ENCODE measurements at regions not wholly inside any gene's neighbourhood (a gene's known extent, or its start where the extent isn't known, plus 50 kb on each side); places are given as distances from the start of the nearest gene placed in this dataset.

DNA sequence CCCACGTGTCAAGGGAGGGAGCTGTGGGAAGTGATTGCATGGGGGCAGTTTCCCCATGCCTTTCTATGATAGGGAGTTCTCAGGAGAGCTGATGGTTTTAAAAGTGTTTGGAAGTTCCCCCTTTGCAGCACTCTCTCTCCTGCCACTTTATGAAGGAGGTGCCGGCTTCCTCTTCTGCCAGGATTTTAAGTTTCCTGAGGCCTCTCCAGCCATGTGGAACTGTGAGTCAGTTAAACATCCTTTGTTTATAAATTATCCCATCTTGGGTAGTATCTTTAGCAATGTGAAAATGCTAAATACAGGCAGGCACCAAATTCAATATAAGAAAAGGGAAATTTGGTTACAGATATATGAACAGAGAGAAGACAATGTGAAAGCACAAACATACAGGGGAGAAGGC is 96.4 kb upstream of the EPHA7 start:
- Histone ChIP-seq H3K4me2 (no peak overlapping the region), H3K9me3 (ENCODE audit: low read depth) (no peaks in the 10 kb centered on the region), H4K20me1 (ENCODE audit: insufficient read depth, poor library complexity, severe bottlenecking) (no peaks in the 10 kb centered on the region), H3K4me1 (ENCODE audit: insufficient read depth) (no peaks in the 10 kb centered on the region), H3K9me2 (replicated peaks; ENCODE audit: insufficient read depth) (no peaks in the 10 kb centered on the region), H2AFZ (no peak overlapping the region), H3K27ac (no peak overlapping the region), H3K27me3 (no peaks in the 10 kb centered on the region), H3K79me2 (no peaks in the 10 kb centered on the region), H3K36me3 (replicated peaks; ENCODE audit: insufficient read depth, low read depth) (no peaks in the 10 kb centered on the region), H3K4me3 (no peak overlapping the region)
- no peak for DNase-seq (ENCODE audit: low spot score)
- TF ChIP-seq EZH2phosphoT487 (IDR thresholded peaks at IDR 0.05; ENCODE audit: low read depth, severe bottlenecking, unreplicated experiment) (no peak), CTCF (IDR thresholded peaks at IDR 0.05; ENCODE audit: poor library complexity) (no peak), EZH2 (IDR thresholded peaks at IDR 0.05; ENCODE audit: borderline replicate concordance) (no peak)
- 61% methylated on average over 2 of the region's 2 CpGs for WGBS (ENCODE audit: low lambda C conversion rate, missing lambda C conversion rate)

- Histone ChIP-seq H2AFZ (no peak overlapping the region), H3K9me3 (ENCODE audit: low read depth) (no peaks in the 10 kb centered on the region), H3K79me2 (no peaks in the 10 kb centered on the region), H3K4me1 (ENCODE audit: insufficient read depth) (no peaks in the 10 kb centered on the region), H3K9me2 (replicated peaks; ENCODE audit: insufficient read depth) (no peaks in the 10 kb centered on the region), H3K4me2 (no peak overlapping the region), H3K4me3 (no peak overlapping the region), H3K36me3 (replicated peaks; ENCODE audit: insufficient read depth, low read depth) (no peaks in the 10 kb centered on the region), H3K27me3 (no peaks in the 10 kb centered on the region), H3K27ac (no peak overlapping the region), H4K20me1 (ENCODE audit: insufficient read depth, poor library complexity, severe bottlenecking) (no peaks in the 10 kb centered on the region)
- 75% methylated on average over 4 of the region's 4 CpGs for WGBS (ENCODE audit: low lambda C conversion rate, missing lambda C conversion rate)
- no peak for DNase-seq (ENCODE audit: low spot score)
- TF ChIP-seq CTCF (IDR thresholded peaks at IDR 0.05; ENCODE audit: poor library complexity) (no peak), EZH2 (IDR thresholded peaks at IDR 0.05; ENCODE audit: borderline replicate concordance) (no peak), EZH2phosphoT487 (IDR thresholded peaks at IDR 0.05; ENCODE audit: low read depth, severe bottlenecking, unreplicated experiment) (no peak)
Observed at GRCh38 chr6:93498713-93499112, 79.4 kb upstream of the EPHA7 start.

DNA sequence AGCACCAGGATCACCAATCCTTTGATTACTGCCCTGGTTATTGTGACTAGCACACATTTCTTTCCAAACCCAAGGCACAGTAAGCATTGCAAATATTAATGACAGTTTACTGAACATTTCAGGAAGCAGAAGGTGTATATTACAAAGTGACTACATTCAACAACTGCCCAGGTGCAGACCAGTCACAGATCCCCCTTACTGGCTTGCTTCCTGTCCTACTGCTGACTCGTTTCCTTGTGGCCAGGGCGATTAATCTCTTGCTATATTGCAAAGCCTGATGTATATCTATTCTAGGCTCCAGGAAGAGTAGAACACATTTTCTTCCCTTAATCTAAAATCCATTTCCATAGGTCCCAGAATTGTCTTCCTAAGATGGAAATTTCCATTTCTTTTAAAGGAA is 77.2 kb upstream of the EPHA7 start:
- Histone ChIP-seq H3K27me3 (no peaks in the 10 kb centered on the region), H2AFZ (no peak overlapping the region), H3K4me2 (no peak overlapping the region), H4K20me1 (ENCODE audit: insufficient read depth, poor library complexity, severe bottlenecking) (no peaks in the 10 kb centered on the region), H3K4me1 (ENCODE audit: insufficient read depth) (no peaks in the 10 kb centered on the region), H3K9me3 (ENCODE audit: low read depth) (no peaks in the 10 kb centered on the region), H3K36me3 (replicated peaks; ENCODE audit: insufficient read depth, low read depth) (no peaks in the 10 kb centered on the region), H3K9me2 (replicated peaks; ENCODE audit: insufficient read depth) (no peaks in the 10 kb centered on the region), H3K79me2 (no peaks in the 10 kb centered on the region), H3K4me3 (no peak overlapping the region), H3K27ac (no peak overlapping the region)
- TF ChIP-seq EZH2phosphoT487 (IDR thresholded peaks at IDR 0.05; ENCODE audit: low read depth, severe bottlenecking, unreplicated experiment) (no peak), EZH2 (IDR thresholded peaks at IDR 0.05; ENCODE audit: borderline replicate concordance) (no peak), CTCF (IDR thresholded peaks at IDR 0.05; ENCODE audit: poor library complexity) (no peak)
- 74% methylated on average over 2 of the region's 2 CpGs for WGBS (ENCODE audit: low lambda C conversion rate, missing lambda C conversion rate)
- DNase-seq (ENCODE audit: low spot score), result no peak

GRCh38 chr6:93494057-93494456 is 74.7 kb upstream of the EPHA7 start:
- Histone ChIP-seq H3K4me2 (no peak overlapping the region), H3K79me2 (no peaks in the 10 kb centered on the region), H3K27ac (no peak overlapping the region), H2AFZ (no peak overlapping the region), H3K27me3 (no peaks in the 10 kb centered on the region), H3K4me1 (ENCODE audit: insufficient read depth) (no peaks in the 10 kb centered on the region), H3K36me3 (replicated peaks; ENCODE audit: insufficient read depth, low read depth) (no peaks in the 10 kb centered on the region), H3K9me2 (replicated peaks; ENCODE audit: insufficient read depth) (no peaks in the 10 kb centered on the region), H3K9me3 (ENCODE audit: low read depth) (no peaks in the 10 kb centered on the region), H3K4me3 (no peak overlapping the region), H4K20me1 (ENCODE audit: insufficient read depth, poor library complexity, severe bottlenecking) (no peaks in the 10 kb centered on the region)
- no peak for DNase-seq (ENCODE audit: low spot score)
- TF ChIP-seq CTCF (IDR thresholded peaks at IDR 0.05; ENCODE audit: poor library complexity) (no peak), EZH2phosphoT487 (IDR thresholded peaks at IDR 0.05; ENCODE audit: low read depth, severe bottlenecking, unreplicated experiment) (no peak), EZH2 (IDR thresholded peaks at IDR 0.05; ENCODE audit: borderline replicate concordance) (no peak)
- 79% methylated on average over 3 of the region's 3 CpGs for WGBS (ENCODE audit: low lambda C conversion rate, missing lambda C conversion rate)
